Spleen (tissue), 11 donors: ENCODE measurements at regions not wholly inside any gene's neighbourhood (a gene's known extent, or its start where the extent isn't known, plus 50 kb on each side); places are given as distances from the start of the nearest gene placed in this dataset.

Experiments
- DNase-seq: peaks from one replicate; pipeline ENCODE4 v3.0.0-alpha.2; 2020
- H3K27ac ChIP-seq, 8 donors: fragments of 200-600 bp; sonication (generic) in 7 of 8; 1 replicate in 4 of 8; 2 replicates in 4 of 8; pipeline versions ENCODE4 v1.5.0 to v1.8.0; 2016 to 2021; ENCODE audit warnings: inconsistent platforms in 4 of 8, mild to moderate bottlenecking in 4 of 8, moderate library complexity in 1 of 8
- H3K27me3 ChIP-seq, 7 donors: fragments of 200-600 bp; sonication (generic) in 6 of 7; replicated peaks in 1 of 7; 1 replicate in 4 of 7; 2 replicates in 3 of 7; pipeline versions ENCODE4 v1.5.0 to v1.8.0; 2016 to 2021; ENCODE audit warnings: inconsistent platforms in 3 of 7, mild to moderate bottlenecking in 1 of 7
- H3K36me3 ChIP-seq, 6 donors: fragments of 200-600 bp; sonication (generic) in 5 of 6; 1 replicate in 4 of 6; 2 replicates in 2 of 6; pipeline versions ENCODE4 v1.5.0 to v1.8.0; 2016 to 2021; ENCODE audit warnings: inconsistent platforms in 2 of 6
- H3K4me1 ChIP-seq, 6 donors: fragments of 200-600 bp; sonication (generic) in 5 of 6; 1 replicate in 3 of 6; 2 replicates in 3 of 6; pipeline versions ENCODE4 v1.5.0 to v1.8.0; 2016 to 2021; ENCODE audit warnings: inconsistent platforms in 3 of 6
- H3K4me3 ChIP-seq, 8 donors: fragments of 200-600 bp; sonication (generic) in 7 of 8; 1 replicate in 4 of 8; 2 replicates in 4 of 8; pipeline versions ENCODE4 v1.5.0 to v1.8.0; 2016 to 2021; ENCODE audit warnings: inconsistent platforms in 4 of 8, mild to moderate bottlenecking in 4 of 8, moderate library complexity in 2 of 8
- H3K9me3 ChIP-seq, 8 donors: fragments of 200-600 bp; sonication (generic) in 7 of 8; 1 replicate in 4 of 8; 2 replicates in 4 of 8; pipeline versions ENCODE4 v1.5.0 to v1.8.0; 2016 to 2021; ENCODE audit warnings: inconsistent platforms in 4 of 8
- CTCF ChIP-seq, 11 experiments: fragments of 200-600 bp in 7 of 11; fragments of 450-650 bp in 4 of 11; sonication (generic) in 4 of 11; IDR thresholded peaks in 8 of 11; conservative IDR thresholded peaks in 3 of 11; 1 replicate in 7 of 11; 2 replicates in 4 of 11; pipeline versions ENCODE4 v1.4.0 to v1.8.0; 2016 to 2021; ENCODE audit warnings: antibody characterized with exemption in 11 of 11, inconsistent platforms in 4 of 11, mild to moderate bottlenecking in 1 of 11
- POLR2A ChIP-seq, 3 donors: fragments of 450-650 bp; IDR thresholded peaks; one replicate each; pipeline ENCODE4 v1.5.1; 2017; ENCODE audit warnings: antibody characterized with exemption in 3 of 3, mild to moderate bottlenecking in 1 of 3
- POLR2AphosphoS5 ChIP-seq, 3 donors: sonication (generic); formaldehyde crosslinking; IDR thresholded peaks; one replicate each; pipeline ENCODE4 v1.5.1; 2017; ENCODE audit warnings: antibody characterized with exemption in 3 of 3
- WGBS, 5 donors: extraction: QIAGEN DNeasy Blood & Tissue Kit in 3 of 5; methylation state at CpG; one replicate each; pipeline versions ENCODE4 v1.1.5 to v1.1.7; 2013 to 2018; 5-methylcytosine and 5-hydroxymethylcytosine counted together
- intact Hi-C: fragments of 100-400 bp; cut with DNase I; formaldehyde crosslinking; loops from one replicate; pipeline ENCODE4 v1.15.0; 2023; ENCODE audit warnings: low total_unique reads
- donor health status: healthy with polysubstance abuse.
- donor health status: DM: no; HTN: no; CAD: no; lungs with moderate emphysema.
- donor health status: DM: no; HTN: no; CAD: no.
- donor health status: Bipolar disorder and iron deficiency.
- donor health status: healthy.
- donor health status: DM: no; HTN: no; CAD: no.
- donor health status: DM: yes; HTN: yes; CAD: no.

GRCh38 chr5:97820138-97820537 is 637.1 kb upstream of the RIOK2 start:
- intact Hi-C loops: no loop called here
- no peaks in the 10 kb centered on the region for H3K36me3 ChIP-seq
- peaks cover 0 to 17% (median 0%) of the 10 kb centered on the region in 8 donors for H3K9me3 ChIP-seq
- TF ChIP-seq CTCF (IDR thresholded peaks at IDR 0.05 in 8 of 11, conservative IDR thresholded peaks at IDR 0.05 in 3 of 11) (no peak), POLR2A (IDR thresholded peaks at IDR 0.05) (no peak)
- WGBS, 5 donors: 68 to 93% (median 90%) methylated on average over 2 of the region's 2 CpGs
- no peak overlapping the region for H3K27ac ChIP-seq
- DNase-seq: no peak
- H3K4me1 ChIP-seq: no peaks in the 10 kb centered on the region
- H3K27me3 ChIP-seq: no peaks in the 10 kb centered on the region
- H3K4me3 ChIP-seq: no peak overlapping the region

DNA sequence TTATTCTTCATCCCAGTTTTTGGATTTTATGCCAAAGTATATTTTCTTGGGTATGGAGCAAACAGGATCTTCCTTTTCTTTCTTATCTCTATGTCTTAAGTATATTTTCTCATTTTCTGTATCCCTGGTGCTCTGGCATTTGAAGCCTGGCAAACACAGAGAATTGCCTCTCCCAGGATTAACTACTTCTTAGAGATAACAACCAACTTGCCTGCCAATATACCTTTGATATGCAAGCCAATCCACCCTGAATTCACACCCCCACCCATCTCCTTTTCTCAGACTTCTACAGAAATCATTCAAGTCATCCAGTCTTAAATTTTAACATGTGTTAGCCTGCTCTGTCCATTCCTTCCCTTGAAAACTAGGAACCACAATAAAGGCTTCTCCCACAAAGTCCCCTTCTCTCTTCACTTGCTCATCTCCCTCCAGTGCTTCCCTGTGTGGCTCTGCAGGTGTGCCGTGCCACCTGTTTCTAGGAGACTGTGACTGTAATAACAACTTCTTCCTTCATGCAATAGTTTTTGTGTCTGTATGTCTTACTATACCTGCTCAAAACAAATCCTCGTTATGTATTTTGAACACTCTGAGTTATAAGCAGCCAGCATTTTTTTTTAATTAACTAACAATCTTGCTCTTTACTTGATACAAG is 649.7 kb upstream of the RIOK2 start:
- TF ChIP-seq CTCF (IDR thresholded peaks at IDR 0.05 in 8 of 11, conservative IDR thresholded peaks at IDR 0.05 in 3 of 11): no peak
- no peak for TF ChIP-seq POLR2A (IDR thresholded peaks at IDR 0.05)
- no peak for TF ChIP-seq POLR2AphosphoS5 (IDR thresholded peaks at IDR 0.05)
- no peak overlapping the region for H3K27ac ChIP-seq
- intact Hi-C loops: no loop called here
- H3K4me3 ChIP-seq: no peak overlapping the region
- 49 to 86% (median 69%) methylated on average over 2 of the region's 2 CpGs for WGBS, 5 donors
- no peaks in the 10 kb centered on the region for H3K36me3 ChIP-seq
- no peak for DNase-seq
- no peaks in the 10 kb centered on the region for H3K27me3 ChIP-seq
- H3K4me1 ChIP-seq: no peaks in the 10 kb centered on the region
- H3K9me3 ChIP-seq: peaks cover 0 to 14% (median 0%) of the 10 kb centered on the region in 8 donors

GRCh38 chr5:97834561-97834960 is 651.5 kb upstream of the RIOK2 start:
- TF ChIP-seq CTCF (IDR thresholded peaks at IDR 0.05 in 8 of 11, conservative IDR thresholded peaks at IDR 0.05 in 3 of 11) (no peak), POLR2A (IDR thresholded peaks at IDR 0.05) (no peak)
- Histone ChIP-seq H3K4me3 (no peak overlapping the region), H3K9me3 (peaks cover 0 to 14% (median 0%) of the 10 kb centered on the region in 8 donors), H3K27ac (no peak overlapping the region), H3K27me3 (no peaks in the 10 kb centered on the region), H3K4me1 (no peaks in the 10 kb centered on the region), H3K36me3 (no peaks in the 10 kb centered on the region)
- no peak for DNase-seq
- 77 to 90% (median 84%) methylated on average over 1 of the region's 1 CpG for WGBS, 5 donors
- intact Hi-C loops: no loop called here

GRCh38 chr5:97835112-97835511 is 652.1 kb upstream of the RIOK2 start:
- H3K36me3 ChIP-seq: no peaks in the 10 kb centered on the region
- WGBS, 5 donors: 84 to 94% (median 89%) methylated on average over 1 of the region's 1 CpG
- DNase-seq: no peak
- no peak overlapping the region for H3K27ac ChIP-seq
- H3K27me3 ChIP-seq: no peaks in the 10 kb centered on the region
- intact Hi-C loops: no loop called here
- H3K4me1 ChIP-seq: peaks cover 0 to 5% (median 0%) of the 10 kb centered on the region in 6 donors
- TF ChIP-seq POLR2AphosphoS5 (IDR thresholded peaks at IDR 0.05) (no peak), CTCF (IDR thresholded peaks at IDR 0.05 in 8 of 11, conservative IDR thresholded peaks at IDR 0.05 in 3 of 11) (no peak), POLR2A (IDR thresholded peaks at IDR 0.05) (no peak)
- H3K9me3 ChIP-seq: peaks cover 0 to 14% (median 0%) of the 10 kb centered on the region in 8 donors
- no peak overlapping the region for H3K4me3 ChIP-seq
